ENCODE measurements at regions not wholly inside any gene's neighbourhood (a gene's known extent, or its start where the extent isn't known, plus 50 kb on each side); places are given as distances from the start of the nearest gene placed in this dataset.

- H3K4me3 ChIP-seq (ENCODE audit: low read depth, low read length) = no peak overlapping the region
- TF ChIP-seq, protein P1, sequence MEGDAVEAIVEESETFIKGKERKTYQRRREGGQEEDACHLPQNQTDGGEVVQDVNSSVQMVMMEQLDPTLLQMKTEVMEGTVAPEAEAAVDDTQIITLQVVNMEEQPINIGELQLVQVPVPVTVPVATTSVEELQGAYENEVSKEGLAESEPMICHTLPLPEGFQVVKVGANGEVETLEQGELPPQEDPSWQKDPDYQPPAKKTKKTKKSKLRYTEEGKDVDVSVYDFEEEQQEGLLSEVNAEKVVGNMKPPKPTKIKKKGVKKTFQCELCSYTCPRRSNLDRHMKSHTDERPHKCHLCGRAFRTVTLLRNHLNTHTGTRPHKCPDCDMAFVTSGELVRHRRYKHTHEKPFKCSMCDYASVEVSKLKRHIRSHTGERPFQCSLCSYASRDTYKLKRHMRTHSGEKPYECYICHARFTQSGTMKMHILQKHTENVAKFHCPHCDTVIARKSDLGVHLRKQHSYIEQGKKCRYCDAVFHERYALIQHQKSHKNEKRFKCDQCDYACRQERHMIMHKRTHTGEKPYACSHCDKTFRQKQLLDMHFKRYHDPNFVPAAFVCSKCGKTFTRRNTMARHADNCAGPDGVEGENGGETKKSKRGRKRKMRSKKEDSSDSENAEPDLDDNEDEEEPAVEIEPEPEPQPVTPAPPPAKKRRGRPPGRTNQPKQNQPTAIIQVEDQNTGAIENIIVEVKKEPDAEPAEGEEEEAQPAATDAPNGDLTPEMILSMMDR (conservative IDR thresholded peaks at IDR 0.05; ENCODE audit: low read depth, low read length) = no peak
- no peak for DNase-seq (ENCODE audit: low read depth)
Observed at GRCh38 chr5:103941596-103941995, 379.0 kb upstream of the NUDT12 start.

DNA sequence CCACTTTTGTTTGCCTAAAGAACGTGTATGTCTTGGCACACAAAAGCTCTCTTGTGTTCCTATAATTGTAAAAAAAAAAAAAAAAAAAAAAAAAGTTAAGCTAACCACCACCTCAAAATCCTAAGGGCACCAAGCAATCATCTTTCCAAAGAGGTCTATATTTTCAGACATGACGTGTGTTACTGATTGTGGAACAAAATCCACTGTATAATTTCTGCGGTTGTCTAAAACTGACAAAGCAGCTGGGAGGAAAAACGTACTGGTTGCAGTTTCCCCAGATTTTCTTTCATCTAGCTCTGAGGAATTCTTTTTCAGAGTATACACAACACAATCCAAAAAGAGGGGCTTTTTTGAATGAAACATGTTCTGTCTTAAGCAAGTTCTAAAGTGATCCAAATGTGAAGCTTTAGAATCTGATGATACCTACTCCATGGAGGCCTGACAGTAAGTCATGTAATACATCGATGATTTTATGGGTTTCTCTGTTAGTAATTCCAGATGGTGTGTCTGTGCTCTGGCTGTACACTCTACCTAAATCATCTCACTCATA, 375.6 kb upstream of the NUDT12 start:
- TF ChIP-seq, protein P1 (conservative IDR thresholded peaks at IDR 0.05; ENCODE audit: low read depth, low read length) = no peak
- no peak for DNase-seq (ENCODE audit: low read depth)
- H3K4me3 ChIP-seq (ENCODE audit: low read depth, low read length) = no peak overlapping the region

GRCh38 chr5:103929338-103930013, 366.9 kb upstream of the NUDT12 start:
- H3K4me3 ChIP-seq (ENCODE audit: low read depth, low read length) = no peak overlapping the region
- TF ChIP-seq, protein P1 (conservative IDR thresholded peaks at IDR 0.05; ENCODE audit: low read depth, low read length) = no peak
- DNase-seq (ENCODE audit: low read depth) = peak; percentile 37

DNA sequence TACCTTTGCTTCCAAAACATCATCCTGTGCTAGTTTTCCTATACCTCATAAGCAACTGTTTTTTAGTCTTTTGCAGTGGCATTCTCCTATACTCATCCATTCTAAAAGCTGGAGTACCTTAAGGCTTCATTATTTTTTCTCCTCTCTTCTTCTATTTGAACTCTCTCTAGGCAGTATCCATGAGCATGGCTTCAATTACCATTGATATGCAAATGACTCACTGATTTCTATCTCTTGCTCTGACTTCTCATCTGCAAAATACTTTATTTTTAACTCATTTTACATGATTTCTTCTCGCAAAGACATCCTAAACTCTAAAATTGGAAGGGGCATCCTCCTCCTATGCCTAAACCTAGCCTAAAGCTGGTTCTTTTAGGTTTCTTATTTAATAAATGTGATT, 365.1 kb upstream of the NUDT12 start:
- TF ChIP-seq, protein P1 (conservative IDR thresholded peaks at IDR 0.05; ENCODE audit: low read depth, low read length) = no peak
- no peak for DNase-seq (ENCODE audit: low read depth)

DNA sequence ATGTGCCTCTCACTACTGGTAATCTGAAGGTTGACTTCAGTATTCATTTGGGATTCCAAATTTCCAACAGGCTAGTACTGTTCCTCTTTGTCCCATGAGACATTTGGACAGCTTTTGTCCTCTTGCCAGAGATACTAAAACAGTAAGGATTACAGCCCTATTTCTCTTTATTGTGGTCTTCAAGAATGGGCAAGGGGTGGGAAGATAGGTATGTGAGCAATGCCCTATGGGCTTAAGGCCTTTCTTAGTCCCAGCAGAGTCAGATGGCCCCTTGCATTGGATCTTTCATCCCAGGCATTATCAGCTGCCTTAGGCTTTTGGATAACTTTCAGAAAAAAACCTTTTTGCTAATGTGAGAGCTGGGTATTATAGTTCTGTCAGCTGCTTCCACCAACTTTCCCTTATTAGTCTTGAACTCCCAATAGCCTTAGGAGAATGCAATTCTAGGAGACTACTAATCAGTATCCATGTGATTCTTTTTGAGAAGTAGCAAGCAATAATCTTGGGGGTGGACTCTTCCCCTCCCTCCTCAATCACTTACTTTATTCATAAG, 361.1 kb upstream of the NUDT12 start:
- TF ChIP-seq, protein P1 (conservative IDR thresholded peaks at IDR 0.05; ENCODE audit: low read depth, low read length) = no peak
- no peak for DNase-seq (ENCODE audit: low read depth)
- no peak overlapping the region for H3K4me3 ChIP-seq (ENCODE audit: low read depth, low read length)

More for the DNA sequence above, 365.1 kb upstream of the NUDT12 start:
- no peak overlapping the region for H3K4me3 ChIP-seq (ENCODE audit: low read depth, low read length)

DNA sequence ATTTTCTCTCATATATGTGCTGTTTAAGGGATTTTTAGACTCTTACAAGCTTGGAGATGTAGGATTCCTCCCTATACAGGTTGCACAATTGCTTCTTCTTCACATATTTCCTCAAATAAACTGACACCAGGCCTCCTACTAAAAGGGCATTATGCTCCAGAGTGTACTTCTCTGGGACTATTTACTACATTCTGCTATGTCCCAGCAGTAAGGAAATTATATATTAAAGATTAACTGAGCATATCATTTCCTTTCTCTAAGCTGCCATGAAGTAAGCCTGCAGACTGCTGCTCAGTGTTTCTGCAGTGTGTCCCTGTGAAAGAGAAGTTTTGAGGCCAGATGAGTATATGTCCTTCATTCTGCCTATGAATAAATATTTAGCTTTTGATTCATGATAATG, 356.9 kb upstream of the NUDT12 start:
- no peak overlapping the region for H3K4me3 ChIP-seq (ENCODE audit: low read depth, low read length)
- TF ChIP-seq, protein P1 (conservative IDR thresholded peaks at IDR 0.05; ENCODE audit: low read depth, low read length) = no peak
- DNase-seq (ENCODE audit: low read depth) = no peak

Data from choroid plexus epithelial cell (primary cell).